Keratinocyte (primary cell): ENCODE measurements at regions not wholly inside any gene's neighbourhood (a gene's known extent, or its start where the extent isn't known, plus 50 kb on each side); places are given as distances from the start of the nearest gene placed in this dataset.

Experiments used
- EZH2 ChIP-seq: IDR thresholded peaks from one replicate; pipeline ENCODE4 v1.6.1; 2012; ENCODE audit warnings: inconsistent platforms, mild to moderate bottlenecking, low read length, moderate library complexity
- TF ChIP-seq, protein P1 (sequence below), 3 experiments: IDR thresholded peaks in 1 of 3; conservative IDR thresholded peaks in 1 of 3; optimal IDR thresholded peaks in 1 of 3; 2 replicates in 2 of 3; 3 replicates in 1 of 3; pipeline versions ENCODE3 to v1.5.1; 2011; ENCODE audit warnings: low read length in 3 of 3, mild to moderate bottlenecking in 3 of 3, moderate library complexity in 2 of 3, control low read depth in 1 of 3, inconsistent platforms in 1 of 3; ENCODE audit not compliant: insufficient read depth in 2 of 3; ENCODE audit errors: extremely low read depth in 1 of 3

- TF ChIP-seq, protein P1, sequence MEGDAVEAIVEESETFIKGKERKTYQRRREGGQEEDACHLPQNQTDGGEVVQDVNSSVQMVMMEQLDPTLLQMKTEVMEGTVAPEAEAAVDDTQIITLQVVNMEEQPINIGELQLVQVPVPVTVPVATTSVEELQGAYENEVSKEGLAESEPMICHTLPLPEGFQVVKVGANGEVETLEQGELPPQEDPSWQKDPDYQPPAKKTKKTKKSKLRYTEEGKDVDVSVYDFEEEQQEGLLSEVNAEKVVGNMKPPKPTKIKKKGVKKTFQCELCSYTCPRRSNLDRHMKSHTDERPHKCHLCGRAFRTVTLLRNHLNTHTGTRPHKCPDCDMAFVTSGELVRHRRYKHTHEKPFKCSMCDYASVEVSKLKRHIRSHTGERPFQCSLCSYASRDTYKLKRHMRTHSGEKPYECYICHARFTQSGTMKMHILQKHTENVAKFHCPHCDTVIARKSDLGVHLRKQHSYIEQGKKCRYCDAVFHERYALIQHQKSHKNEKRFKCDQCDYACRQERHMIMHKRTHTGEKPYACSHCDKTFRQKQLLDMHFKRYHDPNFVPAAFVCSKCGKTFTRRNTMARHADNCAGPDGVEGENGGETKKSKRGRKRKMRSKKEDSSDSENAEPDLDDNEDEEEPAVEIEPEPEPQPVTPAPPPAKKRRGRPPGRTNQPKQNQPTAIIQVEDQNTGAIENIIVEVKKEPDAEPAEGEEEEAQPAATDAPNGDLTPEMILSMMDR (optimal IDR thresholded peaks at IDR 0.05 in 1 of 3, IDR thresholded peaks at IDR 0.05 in 1 of 3, conservative IDR thresholded peaks at IDR 0.05 in 1 of 3; ENCODE audit: extremely low read depth in 1 of 3, insufficient read depth in 2 of 3, low read length in 3 of 3): no peak
- TF ChIP-seq EZH2: no peak
Measured at GRCh38 chr11:20249378-20249777, 89.1 kb upstream of the DBX1 start.
